SU-DHL-6 (cell line): ENCODE measurements at regions not wholly inside any gene's neighbourhood (a gene's known extent, or its start where the extent isn't known, plus 50 kb on each side); places are given as distances from the start of the nearest gene placed in this dataset.

Source experiments
- H2AFZ ChIP-seq: fragments of 200-600 bp; sonication (generic); 2 replicates; pipeline ENCODE4 v1.6.1; 2014; ENCODE audit warnings: low read depth, mild to moderate bottlenecking, moderate library complexity, mixed read lengths, antibody characterized with exemption, low read length; ENCODE audit not compliant: severe bottlenecking
- H3F3A ChIP-seq: fragments of 200-600 bp; shearing (Covaris generic); 2 replicates; pipeline ENCODE4 v1.6.0; 2016; ENCODE audit warnings: antibody characterized with exemption, mild to moderate bottlenecking; ENCODE audit not compliant: insufficient read depth
- H3K27ac ChIP-seq: fragments of 200-600 bp; sonication (generic); 2 replicates; pipeline ENCODE4 v1.5.1; 2016; ENCODE audit warnings: low read depth, mild to moderate bottlenecking, low read length, moderate library complexity, mixed read lengths
- H3K27me3 ChIP-seq: fragments of 200-600 bp; sonication (generic), shearing (Covaris generic); 2 replicates; pipeline ENCODE4 v1.6.0; 2014; ENCODE audit warnings: mild to moderate bottlenecking, low read length
- H3K36me3 ChIP-seq: fragments of 200-600 bp; sonication (generic); 2 replicates; pipeline ENCODE4 v1.6.1; 2014; ENCODE audit warnings: mild to moderate bottlenecking, low read length, mixed read lengths
- H3K4me2 ChIP-seq: fragments of 300-600, 200-600 bp; shearing (Covaris generic), sonication (generic); 2 replicates; pipeline ENCODE4 v1.6.0; 2014; ENCODE audit warnings: low read length, low read depth, mild to moderate bottlenecking; ENCODE audit not compliant: poor library complexity, severe bottlenecking
- H3K4me3 ChIP-seq: fragments of 200-600 bp; sonication (generic); 2 replicates; pipeline ENCODE4 v1.5.1; 2014; ENCODE audit warnings: antibody characterized with exemption, low read length, mild to moderate bottlenecking, mixed read lengths; ENCODE audit not compliant: insufficient read depth, poor library complexity, severe bottlenecking
- H3K79me2 ChIP-seq: fragments of 200-600 bp; sonication (generic); 2 replicates; pipeline ENCODE4 v1.6.1; 2014; ENCODE audit warnings: mild to moderate bottlenecking, low read length, moderate library complexity; ENCODE audit not compliant: insufficient read depth
- H3K9ac ChIP-seq: fragments of 200-600 bp; sonication (generic); 2 replicates; pipeline ENCODE4 v1.7.0; 2014; ENCODE audit warnings: mild to moderate bottlenecking, low read length
- H3K9me2 ChIP-seq: fragments of 200-600 bp; sonication (generic); replicated peaks from 2 replicates; pipeline ENCODE4 v1.6.1; 2014; ENCODE audit warnings: low read length; ENCODE audit not compliant: insufficient read depth
- H3K9me3 ChIP-seq: fragments of 200-600 bp; sonication (generic); 2 replicates; pipeline ENCODE4 v1.6.1; 2014; ENCODE audit warnings: low read length, mixed read lengths; ENCODE audit not compliant: insufficient read depth
- H4K20me1 ChIP-seq: fragments of 200-600 bp; sonication (generic); 2 replicates; pipeline ENCODE4 v1.6.1; 2014; ENCODE audit warnings: low read depth, mild to moderate bottlenecking, antibody characterized with exemption, low read length, moderate library complexity, mixed read lengths
- CTCF ChIP-seq: fragments of 200-600 bp; sonication (generic); IDR thresholded peaks from one replicate; pipeline ENCODE4 v1.5.1; 2017; ENCODE audit warnings: antibody characterized with exemption, mild to moderate bottlenecking, low read length, moderate library complexity; ENCODE audit not compliant: insufficient read depth, poor library complexity, severe bottlenecking
- EZH2phosphoT487 ChIP-seq: fragments of 200-600 bp; sonication (generic), shearing (Covaris generic); conservative IDR thresholded peaks from 2 replicates; pipeline ENCODE4 v1.6.1; 2018; ENCODE audit warnings: mild to moderate bottlenecking, antibody characterized with exemption, low read length, moderate library complexity, mixed read lengths

GRCh38 chr7:20931739-20932138 is 145.1 kb upstream of the SP8 start:
- H2AFZ ChIP-seq: no peak overlapping the region
- H3K79me2 ChIP-seq: no peaks in the 10 kb centered on the region
- H3K9me3 ChIP-seq: no peaks in the 10 kb centered on the region
- H3F3A ChIP-seq: no peaks in the 10 kb centered on the region
- H3K4me2 ChIP-seq: no peak overlapping the region
- no peaks in the 10 kb centered on the region for H3K27me3 ChIP-seq
- no peak overlapping the region for H3K4me3 ChIP-seq
- H3K36me3 ChIP-seq: no peaks in the 10 kb centered on the region
- no peak overlapping the region for H3K9ac ChIP-seq
- no peak overlapping the region for H3K27ac ChIP-seq
- no peaks in the 10 kb centered on the region for H3K9me2 ChIP-seq
- TF ChIP-seq CTCF (no peak), EZH2phosphoT487 (no peak)
- H4K20me1 ChIP-seq: no peaks in the 10 kb centered on the region

GRCh38 chr7:20932785-20933527 is 146.3 kb upstream of the SP8 start:
- H3K9ac ChIP-seq: no peak overlapping the region
- no peak overlapping the region for H3K4me3 ChIP-seq
- H3K9me3 ChIP-seq: no peaks in the 10 kb centered on the region
- H3K79me2 ChIP-seq: no peaks in the 10 kb centered on the region
- no peaks in the 10 kb centered on the region for H3K36me3 ChIP-seq
- no peak overlapping the region for H3K27ac ChIP-seq
- no peaks in the 10 kb centered on the region for H3F3A ChIP-seq
- no peaks in the 10 kb centered on the region for H3K27me3 ChIP-seq
- no peak overlapping the region for H2AFZ ChIP-seq
- H4K20me1 ChIP-seq: no peaks in the 10 kb centered on the region
- no peaks in the 10 kb centered on the region for H3K9me2 ChIP-seq
- H3K4me2 ChIP-seq: no peak overlapping the region
- TF ChIP-seq EZH2phosphoT487 (no peak), CTCF (no peak)

GRCh38 chr7:20945451-20945850 is 158.8 kb upstream of the SP8 start:
- Histone ChIP-seq H3F3A (no peaks in the 10 kb centered on the region), H4K20me1 (no peaks in the 10 kb centered on the region), H3K9me2 (no peaks in the 10 kb centered on the region), H3K79me2 (no peaks in the 10 kb centered on the region), H3K36me3 (no peaks in the 10 kb centered on the region), H3K4me3 (no peak overlapping the region), H3K27ac (no peak overlapping the region), H3K4me2 (no peak overlapping the region), H3K27me3 (no peaks in the 10 kb centered on the region), H3K9me3 (no peaks in the 10 kb centered on the region), H2AFZ (no peak overlapping the region), H3K9ac (no peak overlapping the region)
- no peak for TF ChIP-seq EZH2phosphoT487

- Histone ChIP-seq H3K9ac (no peak overlapping the region), H3K79me2 (no peaks in the 10 kb centered on the region), H3K4me3 (no peak overlapping the region), H3K36me3 (no peaks in the 10 kb centered on the region), H4K20me1 (no peaks in the 10 kb centered on the region), H2AFZ (no peak overlapping the region), H3F3A (no peaks in the 10 kb centered on the region), H3K4me2 (no peak overlapping the region), H3K27ac (no peak overlapping the region), H3K9me3 (no peaks in the 10 kb centered on the region), H3K27me3 (no peaks in the 10 kb centered on the region), H3K9me2 (no peaks in the 10 kb centered on the region)
- TF ChIP-seq CTCF (no peak), EZH2phosphoT487 (no peak)
These were observed 166.2 kb upstream of the SP8 start for GRCh38 chr7:20952916-20953315.
